HG02840 (cell line): ENCODE measurements at regions not wholly inside any gene's neighbourhood (a gene's known extent, or its start where the extent isn't known, plus 50 kb on each side); places are given as distances from the start of the nearest gene placed in this dataset.

Experiments used
- ATAC-seq: cut with Tn5 transposase; IDR thresholded peaks from one replicate; pipeline ENCODE4 v1.9.1; 2021; ENCODE audit warnings: mild to moderate bottlenecking, moderate library complexity, moderate number of reproducible peaks; ENCODE audit not compliant: unreplicated experiment, low FRiP score

GRCh38 chr9:90948156-90948555, 146.5 kb downstream of the SYK start:
- ATAC-seq: no peak

GRCh38 chr9:90950600-90950999, 149.0 kb downstream of the SYK start:
- ATAC-seq: no peak

- ATAC-seq: no peak
These were observed 151.6 kb downstream of the SYK start for GRCh38 chr9:90953200-90953599.

GRCh38 chr9:90953805-90954204, 152.2 kb downstream of the SYK start:
- no peak for ATAC-seq

GRCh38 chr9:90956026-90956810, 154.6 kb downstream of the SYK start:
- ATAC-seq: no peak

- no peak for ATAC-seq
These were observed 156.7 kb downstream of the SYK start for GRCh38 chr9:90958328-90958727.

GRCh38 chr9:90960941-90961340, 159.3 kb downstream of the SYK start:
- no peak for ATAC-seq

GRCh38 chr9:90961375-90961774, 159.8 kb downstream of the SYK start:
- no peak for ATAC-seq

- ATAC-seq: no peak
These were observed 162.7 kb downstream of the SYK start for GRCh38 chr9:90964101-90965020.

GRCh38 chr9:90965226-90966030, 163.8 kb downstream of the SYK start:
- ATAC-seq: no peak

GRCh38 chr9:90966031-90966290, 164.3 kb downstream of the SYK start:
- no peak for ATAC-seq

- ATAC-seq: no peak
These were observed 165.0 kb downstream of the SYK start for GRCh38 chr9:90966480-90967144.

- ATAC-seq: no peak
These were observed 165.5 kb downstream of the SYK start for GRCh38 chr9:90967145-90967538.

- no peak for ATAC-seq
These were observed 167.5 kb downstream of the SYK start for GRCh38 chr9:90969021-90969675.

GRCh38 chr9:90970608-90971007, 169.0 kb downstream of the SYK start:
- ATAC-seq: no peak

- no peak for ATAC-seq
These were observed 170.4 kb downstream of the SYK start for GRCh38 chr9:90972057-90972456.

- ATAC-seq: no peak
These were observed 172.4 kb downstream of the SYK start for GRCh38 chr9:90974016-90974415.

GRCh38 chr9:90974643-90975245, 173.1 kb downstream of the SYK start:
- ATAC-seq: no peak

GRCh38 chr9:90975781-90976538, 174.3 kb downstream of the SYK start:
- ATAC-seq: no peak
